ENCODE measurements at regions not wholly inside any gene's neighbourhood (a gene's known extent, or its start where the extent isn't known, plus 50 kb on each side); places are given as distances from the start of the nearest gene placed in this dataset.

DNA sequence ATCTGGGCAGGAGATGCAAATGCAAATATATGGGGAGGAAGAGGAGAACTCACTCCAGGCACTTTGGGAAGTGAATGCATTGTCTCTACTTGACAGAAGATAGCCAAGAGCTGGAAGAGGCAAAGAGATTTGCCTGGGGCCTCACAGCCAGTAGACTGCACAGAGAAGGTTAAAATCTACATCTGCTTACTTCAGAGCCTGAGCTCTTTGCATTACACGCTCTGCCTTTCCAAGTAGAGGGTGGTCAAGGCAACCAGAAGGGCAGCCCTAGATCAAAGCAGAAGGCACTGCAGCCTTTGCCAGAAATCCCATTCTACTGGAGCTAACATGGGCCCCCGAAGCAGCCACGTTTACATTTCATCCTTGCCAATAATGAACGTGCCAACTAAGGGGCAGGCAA, 407.2 kb upstream of the CCL2 start:
- no peak overlapping the region for H3K27ac ChIP-seq
- no peaks in the 10 kb centered on the region for H3K9me3 ChIP-seq
- TF ChIP-seq POLR2AphosphoS5 (IDR thresholded peaks at IDR 0.05) (no peak), EP300 (IDR thresholded peaks at IDR 0.05) (no peak), POLR2A (IDR thresholded peaks at IDR 0.05) (no peak)
- TF ChIP-seq, protein P1, sequence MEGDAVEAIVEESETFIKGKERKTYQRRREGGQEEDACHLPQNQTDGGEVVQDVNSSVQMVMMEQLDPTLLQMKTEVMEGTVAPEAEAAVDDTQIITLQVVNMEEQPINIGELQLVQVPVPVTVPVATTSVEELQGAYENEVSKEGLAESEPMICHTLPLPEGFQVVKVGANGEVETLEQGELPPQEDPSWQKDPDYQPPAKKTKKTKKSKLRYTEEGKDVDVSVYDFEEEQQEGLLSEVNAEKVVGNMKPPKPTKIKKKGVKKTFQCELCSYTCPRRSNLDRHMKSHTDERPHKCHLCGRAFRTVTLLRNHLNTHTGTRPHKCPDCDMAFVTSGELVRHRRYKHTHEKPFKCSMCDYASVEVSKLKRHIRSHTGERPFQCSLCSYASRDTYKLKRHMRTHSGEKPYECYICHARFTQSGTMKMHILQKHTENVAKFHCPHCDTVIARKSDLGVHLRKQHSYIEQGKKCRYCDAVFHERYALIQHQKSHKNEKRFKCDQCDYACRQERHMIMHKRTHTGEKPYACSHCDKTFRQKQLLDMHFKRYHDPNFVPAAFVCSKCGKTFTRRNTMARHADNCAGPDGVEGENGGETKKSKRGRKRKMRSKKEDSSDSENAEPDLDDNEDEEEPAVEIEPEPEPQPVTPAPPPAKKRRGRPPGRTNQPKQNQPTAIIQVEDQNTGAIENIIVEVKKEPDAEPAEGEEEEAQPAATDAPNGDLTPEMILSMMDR (IDR thresholded peaks at IDR 0.05), result no peak
- H3K27me3 ChIP-seq, result no peaks in the 10 kb centered on the region
- H3K36me3 ChIP-seq, result no peaks in the 10 kb centered on the region
- H3K4me1 ChIP-seq, result no peaks in the 10 kb centered on the region
- H3K4me3 ChIP-seq, result no peak overlapping the region
- intact Hi-C loops (cut with DNase I), result no loop called here
- DNase-seq, result no peak
- 51 to 77% methylated on average over 4 of the region's 4 CpGs for WGBS, 2 donors

DNA sequence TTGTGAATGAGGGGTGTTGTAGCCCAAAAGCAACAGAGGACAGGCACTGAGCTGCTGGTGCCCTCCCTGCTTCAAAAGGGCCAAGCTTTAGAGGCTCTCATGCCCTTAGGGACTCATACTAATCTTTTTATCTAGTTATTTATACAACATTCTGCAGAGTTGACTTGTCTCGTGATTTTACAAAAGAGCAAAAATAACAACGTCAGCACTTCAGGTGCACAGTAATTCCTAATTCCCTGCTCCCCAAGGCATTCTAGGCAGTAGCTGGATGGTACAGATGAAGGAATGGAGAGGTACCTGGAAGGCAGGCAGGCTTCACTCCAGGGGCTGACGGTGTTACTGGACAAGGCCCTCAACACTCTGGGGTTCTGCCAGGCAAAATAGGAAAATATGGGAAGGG, 406.7 kb upstream of the CCL2 start:
- no peaks in the 10 kb centered on the region for H3K36me3 ChIP-seq
- intact Hi-C loops (cut with DNase I), result no loop called here
- no peak for DNase-seq
- H3K4me3 ChIP-seq, result no peak overlapping the region
- H3K27ac ChIP-seq, result no peak overlapping the region
- H3K4me1 ChIP-seq, result no peaks in the 10 kb centered on the region
- no peak for TF ChIP-seq POLR2AphosphoS5 (IDR thresholded peaks at IDR 0.05)
- TF ChIP-seq EP300 (IDR thresholded peaks at IDR 0.05), result no peak
- TF ChIP-seq, protein P1 (IDR thresholded peaks at IDR 0.05), result no peak
- TF ChIP-seq POLR2A (IDR thresholded peaks at IDR 0.05), result no peak
- 77 to 88% methylated on average over 3 of the region's 3 CpGs for WGBS, 2 donors
- H3K9me3 ChIP-seq, result no peaks in the 10 kb centered on the region
- H3K27me3 ChIP-seq, result no peaks in the 10 kb centered on the region

DNA sequence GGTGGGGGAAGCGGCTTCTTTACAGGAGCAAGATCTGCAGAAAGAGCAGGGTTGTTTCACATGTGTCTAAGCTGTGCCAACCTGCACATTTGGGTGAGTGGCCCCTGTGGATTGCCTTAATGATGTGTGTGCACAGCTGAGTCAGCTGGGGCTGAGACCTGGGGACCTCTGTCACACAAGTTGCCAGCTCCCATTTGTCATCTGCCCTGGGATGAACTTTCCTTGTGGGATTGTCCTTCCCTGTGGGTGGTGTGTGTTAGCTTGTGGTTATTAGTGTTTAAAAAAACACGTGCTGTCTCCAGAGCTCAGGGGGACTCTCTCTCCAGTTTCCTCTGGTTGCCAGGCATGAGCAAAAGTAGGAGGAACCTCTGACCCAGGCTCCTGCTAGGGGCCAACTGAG, 400.5 kb upstream of the CCL2 start:
- TF ChIP-seq EP300 (IDR thresholded peaks at IDR 0.05) (no peak), POLR2A (IDR thresholded peaks at IDR 0.05) (no peak), POLR2AphosphoS5 (IDR thresholded peaks at IDR 0.05) (no peak)
- TF ChIP-seq, protein P1 (IDR thresholded peaks at IDR 0.05), result no peak
- 45 to 60% methylated on average over 2 of the region's 2 CpGs for WGBS, 2 donors
- H3K27me3 ChIP-seq, result no peaks in the 10 kb centered on the region
- no peak for DNase-seq
- H3K4me1 ChIP-seq, result no peaks in the 10 kb centered on the region
- no peaks in the 10 kb centered on the region for H3K36me3 ChIP-seq
- intact Hi-C loops (cut with DNase I), result no loop called here
- H3K27ac ChIP-seq, result no peak overlapping the region
- H3K9me3 ChIP-seq, result no peaks in the 10 kb centered on the region
- no peak overlapping the region for H3K4me3 ChIP-seq

DNA sequence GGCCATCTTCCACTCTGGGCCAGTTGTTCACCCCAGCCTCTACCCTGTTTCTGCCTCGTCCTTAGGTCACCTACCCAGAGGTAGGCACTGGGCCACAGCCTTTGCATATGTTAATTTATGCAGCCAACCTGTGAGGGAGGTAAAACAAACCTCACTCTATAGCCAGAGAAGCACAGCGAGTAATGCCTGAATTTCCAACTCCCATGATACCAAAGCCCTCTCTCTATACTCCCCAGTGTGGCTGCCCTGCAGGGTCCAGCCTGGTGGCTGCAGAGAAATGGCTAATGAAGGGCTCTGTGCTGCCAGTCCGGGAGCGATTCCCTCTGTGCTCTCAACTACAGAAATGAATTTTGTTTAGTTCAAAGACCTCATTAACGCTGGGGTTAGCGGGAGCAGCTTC, 397.0 kb upstream of the CCL2 start:
- WGBS, 2 donors, result 48 to 55% methylated on average over 6 of the region's 6 CpGs
- DNase-seq, result no peak

DNA sequence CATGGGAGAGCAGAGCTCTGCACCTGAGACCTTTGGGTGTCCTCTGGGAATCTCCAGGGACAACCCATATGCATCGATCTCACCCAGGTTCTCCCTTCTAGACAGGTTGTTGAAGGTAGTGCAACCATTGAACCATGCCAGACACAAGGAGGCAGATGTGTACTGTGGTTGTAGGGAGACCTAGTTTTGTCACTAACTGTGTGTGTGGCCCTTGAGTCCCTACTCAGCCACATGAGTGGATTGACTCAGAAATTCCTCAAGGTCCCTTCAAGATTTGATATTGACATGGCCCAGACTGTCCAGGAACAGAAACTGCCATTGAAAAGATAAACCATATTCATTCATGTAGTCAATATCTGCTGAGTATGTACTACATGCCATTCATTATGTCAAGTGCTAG, 396.4 kb upstream of the CCL2 start:
- H3K36me3 ChIP-seq, result no peaks in the 10 kb centered on the region
- intact Hi-C loops (cut with DNase I), result no loop called here
- TF ChIP-seq EP300 (IDR thresholded peaks at IDR 0.05) (no peak), POLR2AphosphoS5 (IDR thresholded peaks at IDR 0.05) (no peak), POLR2A (IDR thresholded peaks at IDR 0.05) (no peak)
- TF ChIP-seq, protein P1 (IDR thresholded peaks at IDR 0.05), result no peak
- no peaks in the 10 kb centered on the region for H3K9me3 ChIP-seq
- no peaks in the 10 kb centered on the region for H3K4me1 ChIP-seq
- H3K27me3 ChIP-seq, result no peaks in the 10 kb centered on the region
- no peak for DNase-seq
- 84 to 85% methylated on average over 1 of the region's 1 CpG for WGBS, 2 donors
- no peak overlapping the region for H3K27ac ChIP-seq
- H3K4me3 ChIP-seq, result no peak overlapping the region

More for the DNA sequence above, 397.0 kb upstream of the CCL2 start:
- Histone ChIP-seq H3K36me3 (no peaks in the 10 kb centered on the region), H3K4me1 (no peaks in the 10 kb centered on the region), H3K27me3 (no peaks in the 10 kb centered on the region), H3K9me3 (no peaks in the 10 kb centered on the region), H3K4me3 (no peak overlapping the region), H3K27ac (no peak overlapping the region)
- intact Hi-C loops (cut with DNase I), result no loop called here
- TF ChIP-seq POLR2A (IDR thresholded peaks at IDR 0.05) (no peak), POLR2AphosphoS5 (IDR thresholded peaks at IDR 0.05) (no peak), EP300 (IDR thresholded peaks at IDR 0.05) (no peak)
- TF ChIP-seq, protein P1 (IDR thresholded peaks at IDR 0.05), result no peak
